HEK293 (cell line): ENCODE measurements at regions not wholly inside any gene's neighbourhood (a gene's known extent, or its start where the extent isn't known, plus 50 kb on each side); places are given as distances from the start of the nearest gene placed in this dataset.

Experiments used
- ATF2 ChIP-seq: fragments of 450-650 bp; formaldehyde crosslinking; IDR thresholded peaks from 2 replicates; pipeline ENCODE4 v1.5.1; 2016; ENCODE audit warnings: missing biosample characterization, missing genetic modification characterization, low read depth
- CTCF ChIP-seq: fragments of 450-650 bp; formaldehyde crosslinking; IDR thresholded peaks from 2 replicates; pipeline ENCODE4 v1.5.1; 2016; ENCODE audit warnings: missing biosample characterization, missing genetic modification characterization
- GLI4 ChIP-seq: fragments of 450-650 bp; formaldehyde crosslinking; IDR thresholded peaks from 2 replicates; pipeline ENCODE4 v1.5.1; 2016; ENCODE audit warnings: missing biosample characterization, missing genetic modification characterization
- REST ChIP-seq: fragments of 450-650 bp; formaldehyde crosslinking; IDR thresholded peaks from 2 replicates; pipeline ENCODE4 v1.5.1; 2016; ENCODE audit warnings: missing biosample characterization, missing genetic modification characterization
- YY1 ChIP-seq: fragments of 450-650 bp; formaldehyde crosslinking; IDR thresholded peaks from 2 replicates; pipeline ENCODE4 v1.5.1; 2018; ENCODE audit warnings: missing biosample characterization, missing genetic modification characterization
- ZFP69B ChIP-seq: fragments of 450-650 bp; formaldehyde crosslinking; IDR thresholded peaks from 2 replicates; pipeline ENCODE4 v1.5.1; 2016; ENCODE audit warnings: missing biosample characterization, missing genetic modification characterization
- ZNF10 ChIP-seq: fragments of 450-650 bp; formaldehyde crosslinking; IDR thresholded peaks from 2 replicates; pipeline ENCODE4 v1.5.1; 2017; ENCODE audit warnings: missing biosample characterization, missing genetic modification characterization
- ZNF274 ChIP-seq, 2 experiments: fragments of 200-500 bp in 1 of 2; fragments of 450-650 bp in 1 of 2; sonication (Bioruptor generic) in 1 of 2; formaldehyde crosslinking in 1 of 2; IDR thresholded peaks; 2 replicates each; pipeline versions ENCODE4 v1.5.1 to v1.6.1; 2014 to 2016; ENCODE audit warnings: borderline replicate concordance in 1 of 2, inconsistent platforms in 1 of 2, low read length in 1 of 2, missing biosample characterization in 1 of 2, missing genetic modification characterization in 1 of 2
- ZNF354C ChIP-seq: fragments of 450-650 bp; formaldehyde crosslinking; IDR thresholded peaks from 2 replicates; pipeline ENCODE4 v1.5.1; 2016; ENCODE audit warnings: missing biosample characterization, missing genetic modification characterization, low read depth, borderline replicate concordance
- ZNF362 ChIP-seq: fragments of 450-650 bp; formaldehyde crosslinking; IDR thresholded peaks from 2 replicates; pipeline ENCODE4 v1.5.1; 2016; ENCODE audit warnings: missing biosample characterization, missing genetic modification characterization
- ZNF549 ChIP-seq: fragments of 450-650 bp; IDR thresholded peaks from 2 replicates; pipeline ENCODE4 v1.5.1; 2018; ENCODE audit warnings: missing biosample characterization, missing genetic modification characterization, mild to moderate bottlenecking, inconsistent platforms, moderate library complexity
- ZNF837 ChIP-seq: fragments of 450-650 bp; formaldehyde crosslinking; IDR thresholded peaks from 2 replicates; pipeline ENCODE4 v1.5.1; 2016; ENCODE audit warnings: missing biosample characterization, missing genetic modification characterization

DNA sequence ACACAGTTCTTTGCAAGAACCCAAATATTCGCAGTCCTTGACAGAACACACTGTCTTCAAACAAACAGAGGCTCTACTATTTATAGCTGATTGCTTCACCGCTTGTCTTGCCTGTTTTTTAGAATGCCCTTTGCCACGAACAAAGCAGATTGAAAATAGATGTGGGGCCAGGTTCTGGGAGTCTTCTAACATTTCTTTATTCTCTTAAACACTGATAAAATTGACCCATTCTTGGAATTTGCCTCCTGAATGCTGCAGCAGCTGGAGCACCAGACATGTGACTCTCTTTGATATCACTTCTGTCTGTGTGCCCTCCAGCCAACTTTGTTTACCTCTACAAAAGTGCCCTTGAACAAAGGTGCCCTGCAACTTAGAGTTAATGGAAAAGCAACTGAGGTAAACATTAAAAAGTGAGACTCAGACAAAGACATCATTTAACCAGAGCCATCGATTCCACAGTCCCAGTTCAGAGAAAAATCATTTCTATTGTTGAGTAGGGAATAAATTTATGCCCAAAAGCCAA, 64.2 kb upstream of the SPP1 start:
- TF ChIP-seq ZNF354C (tag by site-specific recombination) = no peak
- TF ChIP-seq ZNF274 (IDR thresholded peaks at IDR 0.05; ENCODE audit: low read length) = no peak
- no peak for TF ChIP-seq ZNF274 (tag by site-specific recombination; IDR thresholded peaks at IDR 0.05; ENCODE audit: borderline replicate concordance)
- no peak for TF ChIP-seq CTCF
- no peak for TF ChIP-seq ZNF837 (tag by site-specific recombination)
- no peak for TF ChIP-seq REST (tag by site-specific recombination)
- no peak for TF ChIP-seq ZNF549 (tag by site-specific recombination)
- TF ChIP-seq YY1 (tag by site-specific recombination) = no peak
- TF ChIP-seq ZFP69B (tag by site-specific recombination) = no peak
- TF ChIP-seq ZNF362 (tag by site-specific recombination) = no peak
- no peak for TF ChIP-seq ZNF10
- TF ChIP-seq GLI4 = no peak
- TF ChIP-seq ATF2 (tag by site-specific recombination) = no peak
